ENCODE measurements at regions not wholly inside any gene's neighbourhood (a gene's known extent, or its start where the extent isn't known, plus 50 kb on each side); places are given as distances from the start of the nearest gene placed in this dataset.

DNA sequence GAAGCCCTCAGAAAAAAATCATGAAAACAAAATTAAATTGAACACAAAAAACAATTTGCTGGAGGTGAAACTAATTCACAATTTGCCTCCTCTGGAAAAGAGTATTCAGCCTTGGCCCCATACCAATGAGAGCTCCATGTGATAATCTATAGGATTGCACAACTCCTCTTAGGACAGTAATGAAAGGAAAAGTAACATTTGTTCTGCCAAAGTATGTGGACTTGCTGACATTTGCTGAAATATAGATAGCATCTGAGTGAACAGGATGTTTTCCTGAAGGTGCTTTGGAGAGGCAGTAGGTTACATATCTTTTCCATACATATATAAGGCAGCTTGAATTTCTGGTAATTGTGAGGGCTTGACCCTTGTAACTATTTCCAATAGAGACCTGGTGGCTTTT, 122.8 kb downstream of the OR4C45 start (continued):
- TF ChIP-seq ZNF175 (CRISPR knock-in tag; IDR thresholded peaks at IDR 0.05; ENCODE audit: low read depth) (no peak), POLR2H (tag; IDR thresholded peaks at IDR 0.05; ENCODE audit: low read depth) (no peak), HMGN3 (IDR thresholded peaks at IDR 0.05; ENCODE audit: borderline replicate concordance, extremely low read depth, insufficient read length, low read depth, low read length) (no peak), BHLHE40 (IDR thresholded peaks at IDR 0.05; ENCODE audit: low read length) (no peak), NCOA6 (IDR thresholded peaks at IDR 0.05) (no peak), TRIM24 (IDR thresholded peaks at IDR 0.05) (no peak), XRCC4 (IDR thresholded peaks at IDR 0.05; ENCODE audit: extremely low read depth, insufficient read depth, insufficient read length) (no peak), MTA3 (IDR thresholded peaks at IDR 0.05; ENCODE audit: borderline replicate concordance) (no peak)
- TF ChIP-seq, protein P1, sequence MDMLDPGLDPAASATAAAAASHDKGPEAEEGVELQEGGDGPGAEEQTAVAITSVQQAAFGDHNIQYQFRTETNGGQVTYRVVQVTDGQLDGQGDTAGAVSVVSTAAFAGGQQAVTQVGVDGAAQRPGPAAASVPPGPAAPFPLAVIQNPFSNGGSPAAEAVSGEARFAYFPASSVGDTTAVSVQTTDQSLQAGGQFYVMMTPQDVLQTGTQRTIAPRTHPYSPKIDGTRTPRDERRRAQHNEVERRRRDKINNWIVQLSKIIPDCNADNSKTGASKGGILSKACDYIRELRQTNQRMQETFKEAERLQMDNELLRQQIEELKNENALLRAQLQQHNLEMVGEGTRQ (CRISPR knock-in tag; IDR thresholded peaks at IDR 0.05), result no peak

DNA sequence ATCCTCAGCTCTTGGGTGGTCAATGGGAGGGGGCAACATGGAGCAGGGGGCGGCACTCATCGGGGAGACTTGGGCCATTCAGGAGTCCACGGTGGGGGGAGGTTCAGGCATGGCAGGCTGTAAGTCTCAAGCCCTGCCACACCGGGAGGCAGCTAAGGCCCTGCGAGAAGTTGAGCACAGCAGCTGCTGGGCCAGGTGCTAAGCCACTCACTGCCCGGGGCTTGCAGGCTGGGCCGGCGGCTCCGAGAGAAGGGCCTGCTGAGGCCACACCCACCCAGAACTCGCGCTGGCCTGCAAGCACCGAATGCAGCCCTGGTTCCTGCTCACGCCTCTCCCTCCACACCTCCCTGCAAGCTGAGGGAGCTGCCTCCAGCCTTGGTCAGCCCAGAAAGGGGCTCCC, 131.4 kb downstream of the OR4C45 start:
- CTCF ChIA-PET (ENCODE audit: low intra/inter-chr PET ratio), result no interaction called here
- no peak overlapping the region for H2AFZ ChIP-seq (ENCODE audit: low read depth, low read length)
- no peaks in the 10 kb centered on the region for H3K27me3 ChIP-seq (ENCODE audit: control insufficient read depth in 2 of 2, insufficient read depth in 2 of 2, low read length in 2 of 2)
- in situ Hi-C loops (cut with MboI), result no loop called here
- H3K9ac ChIP-seq (ENCODE audit: insufficient read depth in 1 of 2, low read depth in 2 of 2, low read length in 2 of 2), result no peak overlapping the region
- no peak overlapping the region for H3K4me2 ChIP-seq (ENCODE audit: insufficient read depth, low read length)
- WGBS (ENCODE audit: insufficient coverage, low coverage, missing lambda C conversion rate), result 0% methylated on average over 7 of the region's 13 CpGs
- no peak overlapping the region for H3K27ac ChIP-seq (ENCODE audit: extremely low read depth, low read depth, low read length)
- no peak overlapping the region for H3K4me3 ChIP-seq
- no peaks in the 10 kb centered on the region for H4K20me1 ChIP-seq (replicated peaks; ENCODE audit: control insufficient read depth, insufficient read depth, low read length)
- no peaks in the 10 kb centered on the region for H3K36me3 ChIP-seq (ENCODE audit: control insufficient read depth, insufficient read depth, low read length)
- intact Hi-C loops (cut with micrococcal nuclease), result no loop called here
- no peaks in the 10 kb centered on the region for H3K9me3 ChIP-seq (replicated peaks; ENCODE audit: control insufficient read depth, insufficient read depth, low read depth, low read length)
- DNase-seq (ENCODE audit: extremely low read depth in 1 of 4, low spot score in 3 of 4), result no peak
- ATAC-seq, result no peak
- no TSS peak for BruUV-seq (replicated peaks)
- H3K4me1 ChIP-seq (replicated peaks in 1 of 2; ENCODE audit: control insufficient read depth in 2 of 2, insufficient read depth in 2 of 2, low read length in 2 of 2), result no peaks in the 10 kb centered on the region
- no peaks in the 10 kb centered on the region for H3K9me1 ChIP-seq (ENCODE audit: control insufficient read depth, insufficient read depth, low read length)
- FAIRE-seq, result no peak
- POLR2A ChIA-PET, result no interaction called here
- no peaks in the 10 kb centered on the region for H3K79me2 ChIP-seq (ENCODE audit: control insufficient read depth, insufficient read depth, low read length)
- TF ChIP-seq CAMTA2 (CRISPR knock-in tag; conservative IDR thresholded peaks at IDR 0.05), result no peak
- TF ChIP-seq, protein P2, sequence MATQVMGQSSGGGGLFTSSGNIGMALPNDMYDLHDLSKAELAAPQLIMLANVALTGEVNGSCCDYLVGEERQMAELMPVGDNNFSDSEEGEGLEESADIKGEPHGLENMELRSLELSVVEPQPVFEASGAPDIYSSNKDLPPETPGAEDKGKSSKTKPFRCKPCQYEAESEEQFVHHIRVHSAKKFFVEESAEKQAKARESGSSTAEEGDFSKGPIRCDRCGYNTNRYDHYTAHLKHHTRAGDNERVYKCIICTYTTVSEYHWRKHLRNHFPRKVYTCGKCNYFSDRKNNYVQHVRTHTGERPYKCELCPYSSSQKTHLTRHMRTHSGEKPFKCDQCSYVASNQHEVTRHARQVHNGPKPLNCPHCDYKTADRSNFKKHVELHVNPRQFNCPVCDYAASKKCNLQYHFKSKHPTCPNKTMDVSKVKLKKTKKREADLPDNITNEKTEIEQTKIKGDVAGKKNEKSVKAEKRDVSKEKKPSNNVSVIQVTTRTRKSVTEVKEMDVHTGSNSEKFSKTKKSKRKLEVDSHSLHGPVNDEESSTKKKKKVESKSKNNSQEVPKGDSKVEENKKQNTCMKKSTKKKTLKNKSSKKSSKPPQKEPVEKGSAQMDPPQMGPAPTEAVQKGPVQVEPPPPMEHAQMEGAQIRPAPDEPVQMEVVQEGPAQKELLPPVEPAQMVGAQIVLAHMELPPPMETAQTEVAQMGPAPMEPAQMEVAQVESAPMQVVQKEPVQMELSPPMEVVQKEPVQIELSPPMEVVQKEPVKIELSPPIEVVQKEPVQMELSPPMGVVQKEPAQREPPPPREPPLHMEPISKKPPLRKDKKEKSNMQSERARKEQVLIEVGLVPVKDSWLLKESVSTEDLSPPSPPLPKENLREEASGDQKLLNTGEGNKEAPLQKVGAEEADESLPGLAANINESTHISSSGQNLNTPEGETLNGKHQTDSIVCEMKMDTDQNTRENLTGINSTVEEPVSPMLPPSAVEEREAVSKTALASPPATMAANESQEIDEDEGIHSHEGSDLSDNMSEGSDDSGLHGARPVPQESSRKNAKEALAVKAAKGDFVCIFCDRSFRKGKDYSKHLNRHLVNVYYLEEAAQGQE (IDR thresholded peaks at IDR 0.05; ENCODE audit: borderline replicate concordance), result no peak
- TF ChIP-seq, protein P2 (CRISPR knock-in tag; IDR thresholded peaks at IDR 0.05; ENCODE audit: low read depth), result no peak
